ENCODE measurements at regions not wholly inside any gene's neighbourhood (a gene's known extent, or its start where the extent isn't known, plus 50 kb on each side); places are given as distances from the start of the nearest gene placed in this dataset.

DNA sequence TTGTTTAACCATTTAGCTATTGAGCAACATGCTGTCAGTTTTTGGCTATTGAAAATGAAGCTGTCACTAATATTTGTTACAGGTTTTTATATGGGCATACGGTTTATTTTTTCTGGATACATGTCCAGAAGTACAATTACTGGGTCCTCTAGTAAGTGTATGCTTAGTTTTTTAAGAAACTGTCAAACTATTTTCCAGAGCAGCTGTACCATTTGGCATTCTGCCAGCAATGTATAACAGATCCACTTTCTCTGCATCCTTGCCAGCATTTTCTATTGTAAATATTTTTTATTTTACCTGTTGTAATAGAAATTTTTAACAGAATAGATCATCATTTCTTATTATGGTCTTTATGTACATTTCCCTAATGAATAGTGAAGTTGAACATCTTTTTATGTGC lies 658.8 kb downstream of the EDEM1 start:
- no peak overlapping the region for H3K9ac ChIP-seq (ENCODE audit: low read depth, low read length, poor library complexity, severe bottlenecking)
- no peaks in the 10 kb centered on the region for H3F3A ChIP-seq (ENCODE audit: low read depth)
- H3K27me3 ChIP-seq (ENCODE audit: insufficient read depth, low read length, poor library complexity, severe bottlenecking) = no peaks in the 10 kb centered on the region
- H3K79me2 ChIP-seq (ENCODE audit: insufficient read depth, low read length) = no peaks in the 10 kb centered on the region
- no peaks in the 10 kb centered on the region for H3K4me1 ChIP-seq (ENCODE audit: insufficient read depth, low read length, poor library complexity, severe bottlenecking)
- no peaks in the 10 kb centered on the region for H4K20me1 ChIP-seq (ENCODE audit: insufficient read depth, low read length, poor library complexity, severe bottlenecking)
- no peaks in the 10 kb centered on the region for H3K9me2 ChIP-seq (replicated peaks; ENCODE audit: low read depth, low read length)
- no peaks in the 10 kb centered on the region for H3K9me3 ChIP-seq (ENCODE audit: insufficient read depth, low read depth, low read length)
- no peak for TF ChIP-seq EZH2phosphoT487 (IDR thresholded peaks at IDR 0.05; ENCODE audit: borderline replicate concordance)
- TF ChIP-seq, protein P1, sequence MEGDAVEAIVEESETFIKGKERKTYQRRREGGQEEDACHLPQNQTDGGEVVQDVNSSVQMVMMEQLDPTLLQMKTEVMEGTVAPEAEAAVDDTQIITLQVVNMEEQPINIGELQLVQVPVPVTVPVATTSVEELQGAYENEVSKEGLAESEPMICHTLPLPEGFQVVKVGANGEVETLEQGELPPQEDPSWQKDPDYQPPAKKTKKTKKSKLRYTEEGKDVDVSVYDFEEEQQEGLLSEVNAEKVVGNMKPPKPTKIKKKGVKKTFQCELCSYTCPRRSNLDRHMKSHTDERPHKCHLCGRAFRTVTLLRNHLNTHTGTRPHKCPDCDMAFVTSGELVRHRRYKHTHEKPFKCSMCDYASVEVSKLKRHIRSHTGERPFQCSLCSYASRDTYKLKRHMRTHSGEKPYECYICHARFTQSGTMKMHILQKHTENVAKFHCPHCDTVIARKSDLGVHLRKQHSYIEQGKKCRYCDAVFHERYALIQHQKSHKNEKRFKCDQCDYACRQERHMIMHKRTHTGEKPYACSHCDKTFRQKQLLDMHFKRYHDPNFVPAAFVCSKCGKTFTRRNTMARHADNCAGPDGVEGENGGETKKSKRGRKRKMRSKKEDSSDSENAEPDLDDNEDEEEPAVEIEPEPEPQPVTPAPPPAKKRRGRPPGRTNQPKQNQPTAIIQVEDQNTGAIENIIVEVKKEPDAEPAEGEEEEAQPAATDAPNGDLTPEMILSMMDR (conservative IDR thresholded peaks at IDR 0.05; ENCODE audit: low read length) = no peak
- no peak overlapping the region for H3K4me3 ChIP-seq (ENCODE audit: low read length, poor library complexity, severe bottlenecking)
- H3K4me2 ChIP-seq (ENCODE audit: low read depth, low read length, poor library complexity, severe bottlenecking) = no peak overlapping the region
- H2AFZ ChIP-seq (ENCODE audit: low read length) = no peak overlapping the region
- H3K36me3 ChIP-seq (ENCODE audit: insufficient read depth, low read length) = no peaks in the 10 kb centered on the region

DNA sequence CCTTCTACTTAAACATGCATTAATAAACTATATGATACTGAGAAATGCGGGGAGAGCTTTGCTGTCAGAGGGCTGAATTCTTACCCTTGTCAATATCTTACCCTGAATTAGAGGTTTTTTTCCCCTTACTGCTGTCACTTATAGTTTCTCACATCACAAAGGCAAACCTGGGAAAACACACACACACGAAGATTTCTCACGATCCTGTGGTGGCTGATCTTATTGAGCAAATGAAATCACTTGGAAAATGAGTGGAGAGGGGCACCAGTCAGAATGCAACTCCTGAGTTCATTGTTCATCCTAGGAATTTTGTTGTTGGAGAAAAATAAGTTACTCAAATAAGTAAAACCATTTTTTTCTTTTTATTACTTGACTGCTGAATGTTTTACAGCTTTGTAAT lies 673.6 kb downstream of the EDEM1 start:
- no peak overlapping the region for H3K4me3 ChIP-seq (ENCODE audit: low read length, poor library complexity, severe bottlenecking)
- no peak overlapping the region for H2AFZ ChIP-seq (ENCODE audit: low read length)
- no peaks in the 10 kb centered on the region for H3K36me3 ChIP-seq (ENCODE audit: insufficient read depth, low read length)
- no peaks in the 10 kb centered on the region for H3K9me3 ChIP-seq (ENCODE audit: insufficient read depth, low read depth, low read length)
- H3K4me1 ChIP-seq (ENCODE audit: insufficient read depth, low read length, poor library complexity, severe bottlenecking) = no peaks in the 10 kb centered on the region
- no peaks in the 10 kb centered on the region for H3K79me2 ChIP-seq (ENCODE audit: insufficient read depth, low read length)
- H3K27me3 ChIP-seq (ENCODE audit: insufficient read depth, low read length, poor library complexity, severe bottlenecking) = no peaks in the 10 kb centered on the region
- no peak for TF ChIP-seq EZH2phosphoT487 (IDR thresholded peaks at IDR 0.05; ENCODE audit: borderline replicate concordance)
- TF ChIP-seq, protein P1 (conservative IDR thresholded peaks at IDR 0.05; ENCODE audit: low read length) = no peak
- H3K9me2 ChIP-seq (replicated peaks; ENCODE audit: low read depth, low read length) = no peaks in the 10 kb centered on the region
- H3K4me2 ChIP-seq (ENCODE audit: low read depth, low read length, poor library complexity, severe bottlenecking) = no peak overlapping the region
- no peaks in the 10 kb centered on the region for H4K20me1 ChIP-seq (ENCODE audit: insufficient read depth, low read length, poor library complexity, severe bottlenecking)
- no peaks in the 10 kb centered on the region for H3F3A ChIP-seq (ENCODE audit: low read depth)
- H3K9ac ChIP-seq (ENCODE audit: low read depth, low read length, poor library complexity, severe bottlenecking) = no peak overlapping the region

DNA sequence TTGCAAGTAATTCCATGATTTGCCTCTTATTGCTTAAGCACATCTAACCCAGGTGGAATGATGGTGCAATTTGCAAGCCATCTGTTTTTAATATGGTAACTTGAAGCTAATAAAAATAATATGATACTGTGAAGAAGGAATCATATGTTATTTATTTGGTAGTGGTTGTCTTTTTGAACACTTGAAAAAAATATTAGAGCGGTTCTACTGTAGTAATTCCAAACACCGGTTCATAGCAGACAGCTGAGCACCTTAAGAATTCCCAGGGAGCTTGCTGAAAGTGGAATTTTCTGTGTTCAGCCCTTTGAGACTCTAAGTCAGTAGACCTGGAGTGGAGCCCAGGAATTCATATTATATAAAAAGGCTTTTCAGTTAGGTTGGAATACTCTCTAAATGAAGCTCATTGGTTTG lies 687.4 kb downstream of the EDEM1 start:
- no peaks in the 10 kb centered on the region for H3K36me3 ChIP-seq (ENCODE audit: insufficient read depth, low read length)
- no peaks in the 10 kb centered on the region for H3K27me3 ChIP-seq (ENCODE audit: insufficient read depth, low read length, poor library complexity, severe bottlenecking)
- H3K9me3 ChIP-seq (ENCODE audit: insufficient read depth, low read depth, low read length) = no peaks in the 10 kb centered on the region
- no peaks in the 10 kb centered on the region for H3K79me2 ChIP-seq (ENCODE audit: insufficient read depth, low read length)
- H3K9me2 ChIP-seq (replicated peaks; ENCODE audit: low read depth, low read length) = no peaks in the 10 kb centered on the region
- H3K4me1 ChIP-seq (ENCODE audit: insufficient read depth, low read length, poor library complexity, severe bottlenecking) = no peaks in the 10 kb centered on the region
- no peak overlapping the region for H2AFZ ChIP-seq (ENCODE audit: low read length)
- TF ChIP-seq EZH2phosphoT487 (IDR thresholded peaks at IDR 0.05; ENCODE audit: borderline replicate concordance) = no peak
- TF ChIP-seq, protein P1 (conservative IDR thresholded peaks at IDR 0.05; ENCODE audit: low read length) = no peak
- H3K4me2 ChIP-seq (ENCODE audit: low read depth, low read length, poor library complexity, severe bottlenecking) = no peak overlapping the region
- no peaks in the 10 kb centered on the region for H3F3A ChIP-seq (ENCODE audit: low read depth)
- no peak overlapping the region for H3K4me3 ChIP-seq (ENCODE audit: low read length, poor library complexity, severe bottlenecking)
- H4K20me1 ChIP-seq (ENCODE audit: insufficient read depth, low read length, poor library complexity, severe bottlenecking) = no peaks in the 10 kb centered on the region
- H3K9ac ChIP-seq (ENCODE audit: low read depth, low read length, poor library complexity, severe bottlenecking) = no peak overlapping the region

All from Loucy (cell line).